ENCODE measurements at regions not wholly inside any gene's neighbourhood (a gene's known extent, or its start where the extent isn't known, plus 50 kb on each side); places are given as distances from the start of the nearest gene placed in this dataset.
"Not testable (repeated sequence)": the region's sequence is repeated elsewhere in the genome, so short reads cannot be mapped to it uniquely, and the experiment has no call there.

DNA sequence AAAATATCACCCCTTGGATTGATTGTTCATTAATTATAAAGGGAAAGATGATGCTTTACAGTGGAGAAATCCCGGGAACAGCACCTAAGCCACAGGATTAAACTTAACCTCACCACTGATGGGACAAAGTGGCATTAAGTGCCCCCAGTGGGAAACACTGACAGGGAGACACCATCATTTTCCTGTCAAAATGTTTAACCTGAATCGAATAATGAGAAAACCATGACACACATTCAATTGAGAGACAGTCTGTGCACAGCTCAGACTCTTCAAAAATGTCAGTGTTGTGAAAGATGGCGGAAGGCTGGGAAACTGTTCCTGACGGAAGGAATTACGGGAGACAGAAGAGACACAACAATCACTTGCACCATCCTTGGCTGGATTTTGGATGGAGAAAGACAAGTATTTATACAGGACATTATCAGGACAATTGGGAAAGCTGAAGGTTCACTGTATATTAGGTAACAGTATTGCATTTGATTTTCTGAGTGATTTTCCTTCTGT is 111.8 kb upstream of the ASB18 start:
- Histone ChIP-seq H3K27me3 (ENCODE audit: control insufficient read depth, insufficient read depth, low read length) (peaks cover 2% of the 10 kb centered on the region), H3K4me1 (ENCODE audit: control insufficient read depth, insufficient read depth, low read length) (no peaks in the 10 kb centered on the region), H3K36me3 (ENCODE audit: control insufficient read depth, insufficient read depth, low read length) (no peaks in the 10 kb centered on the region), H3K27ac (ENCODE audit: low read length) (no peak overlapping the region), H3K9me3 (ENCODE audit: control insufficient read depth, insufficient read depth, low read length) (no peaks in the 10 kb centered on the region), H3K4me3 (ENCODE audit: low read length) (no peak overlapping the region)
- Mint-ChIP-seq H3K36me3 (no peaks in the 10 kb centered on the region), H3K9me3 (no peaks in the 10 kb centered on the region), H3K4me3 (no peak overlapping the region), H3K27ac (no peak overlapping the region), H3K4me1 (no peaks in the 10 kb centered on the region), H3K27me3 (ENCODE audit: low read depth in 2 of 2) (peaks cover 34 to 64% of the 10 kb centered on the region in 2 donors)
- TF ChIP-seq, protein P1, sequence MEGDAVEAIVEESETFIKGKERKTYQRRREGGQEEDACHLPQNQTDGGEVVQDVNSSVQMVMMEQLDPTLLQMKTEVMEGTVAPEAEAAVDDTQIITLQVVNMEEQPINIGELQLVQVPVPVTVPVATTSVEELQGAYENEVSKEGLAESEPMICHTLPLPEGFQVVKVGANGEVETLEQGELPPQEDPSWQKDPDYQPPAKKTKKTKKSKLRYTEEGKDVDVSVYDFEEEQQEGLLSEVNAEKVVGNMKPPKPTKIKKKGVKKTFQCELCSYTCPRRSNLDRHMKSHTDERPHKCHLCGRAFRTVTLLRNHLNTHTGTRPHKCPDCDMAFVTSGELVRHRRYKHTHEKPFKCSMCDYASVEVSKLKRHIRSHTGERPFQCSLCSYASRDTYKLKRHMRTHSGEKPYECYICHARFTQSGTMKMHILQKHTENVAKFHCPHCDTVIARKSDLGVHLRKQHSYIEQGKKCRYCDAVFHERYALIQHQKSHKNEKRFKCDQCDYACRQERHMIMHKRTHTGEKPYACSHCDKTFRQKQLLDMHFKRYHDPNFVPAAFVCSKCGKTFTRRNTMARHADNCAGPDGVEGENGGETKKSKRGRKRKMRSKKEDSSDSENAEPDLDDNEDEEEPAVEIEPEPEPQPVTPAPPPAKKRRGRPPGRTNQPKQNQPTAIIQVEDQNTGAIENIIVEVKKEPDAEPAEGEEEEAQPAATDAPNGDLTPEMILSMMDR (IDR thresholded peaks at IDR 0.05): no peak
- intact Hi-C loops (cut with micrococcal nuclease): no loop called here
- 93% methylated on average over 5 of the region's 5 CpGs for WGBS (ENCODE audit: insufficient coverage)
- no peak for DNase-seq
- ATAC-seq: no peak

DNA sequence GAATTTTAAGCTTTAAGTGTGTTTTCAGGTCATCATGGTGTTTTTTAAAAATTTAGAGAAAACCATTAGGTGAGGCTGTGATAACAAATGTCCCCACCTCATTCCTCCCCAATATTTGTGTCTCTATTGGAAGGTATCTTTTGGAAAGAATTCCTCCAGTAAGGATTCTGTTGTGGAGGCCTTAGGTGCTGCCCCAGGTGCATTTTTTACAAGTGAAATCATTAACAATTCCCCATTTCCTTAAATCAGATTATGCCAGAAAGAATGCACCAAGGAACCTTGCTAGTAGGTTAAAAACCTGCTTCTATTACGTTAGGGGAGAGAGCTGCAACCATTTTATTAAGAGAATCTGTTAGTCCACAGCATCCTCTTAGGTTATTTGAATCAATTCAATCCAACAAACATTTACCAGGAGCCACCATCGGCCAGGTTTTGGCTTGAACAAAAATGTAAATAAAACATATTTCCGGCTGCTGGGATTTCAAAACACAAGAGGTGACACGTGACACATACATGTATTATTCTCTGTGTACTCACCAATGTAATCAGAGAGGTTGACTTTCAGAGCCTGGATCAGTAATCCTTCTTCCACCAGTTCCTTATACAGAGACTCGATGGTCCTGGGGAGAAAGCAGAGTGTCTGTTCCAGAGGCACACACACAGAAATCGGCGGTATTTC is 112.5 kb upstream of the ASB18 start:
- Mint-ChIP-seq H3K27me3 (ENCODE audit: low read depth in 2 of 2) (peaks cover 29 to 57% of the 10 kb centered on the region in 2 donors), H3K9me3 (no peaks in the 10 kb centered on the region), H3K27ac (no peak overlapping the region), H3K4me3 (no peak overlapping the region), H3K4me1 (no peaks in the 10 kb centered on the region), H3K36me3 (no peaks in the 10 kb centered on the region)
- 94% methylated on average over 7 of the region's 7 CpGs for WGBS (ENCODE audit: insufficient coverage)
- no peak for ATAC-seq
- H3K27ac ChIP-seq (ENCODE audit: low read length): no peak overlapping the region
- no peaks in the 10 kb centered on the region for H3K36me3 ChIP-seq (ENCODE audit: control insufficient read depth, insufficient read depth, low read length)
- no peak overlapping the region for H3K4me3 ChIP-seq (ENCODE audit: low read length)
- TF ChIP-seq, protein P1 (IDR thresholded peaks at IDR 0.05): no peak
- DNase-seq: no peak
- no peaks in the 10 kb centered on the region for H3K9me3 ChIP-seq (ENCODE audit: control insufficient read depth, insufficient read depth, low read length)
- H3K4me1 ChIP-seq (ENCODE audit: control insufficient read depth, insufficient read depth, low read length): no peaks in the 10 kb centered on the region
- intact Hi-C loops (cut with micrococcal nuclease): no loop called here
- no peaks in the 10 kb centered on the region for H3K27me3 ChIP-seq (ENCODE audit: control insufficient read depth, insufficient read depth, low read length)

DNA sequence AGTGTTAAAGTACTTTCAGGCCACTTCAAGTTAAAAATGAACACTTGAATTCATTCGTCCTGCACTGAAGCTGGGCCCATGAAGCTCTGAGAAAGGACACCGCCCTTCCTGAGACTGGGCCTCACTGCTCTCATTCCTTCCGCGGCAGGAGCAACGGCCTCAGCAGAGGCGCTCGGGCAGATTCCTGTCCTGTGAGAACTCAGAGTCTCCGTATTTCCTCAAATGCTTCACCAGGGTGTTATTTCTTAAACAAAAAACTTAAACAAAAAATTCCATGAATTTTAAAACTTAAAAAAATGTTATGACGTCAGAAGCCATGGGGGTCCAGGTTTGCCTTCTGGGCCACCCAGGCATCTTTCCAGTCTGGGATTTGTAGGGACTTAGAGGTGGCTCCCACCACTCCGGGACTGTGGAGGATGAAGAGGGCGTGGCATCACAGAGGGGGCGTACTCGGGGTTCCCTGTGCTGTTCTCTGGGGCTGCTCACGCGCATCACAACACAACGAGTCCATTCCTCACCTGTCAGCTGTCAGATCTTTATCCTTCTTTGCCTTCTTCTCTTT is 115.9 kb upstream of the ASB18 start:
- intact Hi-C loops (cut with micrococcal nuclease): no loop called here
- H3K4me1 Mint-ChIP-seq: no peaks in the 10 kb centered on the region
- no peaks in the 10 kb centered on the region for H3K9me3 Mint-ChIP-seq
- no peak overlapping the region for H3K4me3 ChIP-seq (ENCODE audit: low read length)
- TF ChIP-seq, protein P1 (IDR thresholded peaks at IDR 0.05): no peak
- peaks cover 13 to 35% of the 10 kb centered on the region in 2 donors for H3K27me3 Mint-ChIP-seq (ENCODE audit: low read depth in 2 of 2)
- H3K27ac Mint-ChIP-seq: no peak overlapping the region
- 95% methylated on average over 16 of the region's 16 CpGs for WGBS (ENCODE audit: insufficient coverage)
- ATAC-seq: no peak
- no peaks in the 10 kb centered on the region for H3K4me1 ChIP-seq (ENCODE audit: control insufficient read depth, insufficient read depth, low read length)
- no peak overlapping the region for H3K4me3 Mint-ChIP-seq
- no peaks in the 10 kb centered on the region for H3K36me3 ChIP-seq (ENCODE audit: control insufficient read depth, insufficient read depth, low read length)
- DNase-seq: no peak
- no peaks in the 10 kb centered on the region for H3K27me3 ChIP-seq (ENCODE audit: control insufficient read depth, insufficient read depth, low read length)
- no peak overlapping the region for H3K27ac ChIP-seq (ENCODE audit: low read length)
- H3K36me3 Mint-ChIP-seq: no peaks in the 10 kb centered on the region
- no peaks in the 10 kb centered on the region for H3K9me3 ChIP-seq (ENCODE audit: control insufficient read depth, insufficient read depth, low read length)

DNA sequence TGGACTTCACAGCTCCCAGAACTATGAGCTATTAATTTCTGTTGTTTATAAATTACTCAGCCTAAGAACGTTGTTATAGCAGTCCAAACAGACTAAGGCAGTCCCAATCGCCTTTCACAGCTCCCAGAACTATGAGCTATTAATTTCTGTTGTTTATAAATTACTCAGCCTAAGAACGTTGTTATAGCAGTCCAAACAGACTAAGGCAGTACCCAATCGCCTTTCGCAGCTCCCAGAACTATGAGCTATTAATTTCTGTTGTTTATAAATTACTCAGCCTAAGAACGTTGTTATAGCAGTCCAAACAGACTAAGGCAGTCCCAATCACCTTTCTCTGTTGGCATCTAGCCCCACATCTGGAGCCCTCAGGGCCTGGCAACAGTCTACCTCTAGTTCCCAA is 117.0 kb upstream of the ASB18 start:
- H3K9me3 Mint-ChIP-seq; H3K4me1 ChIP-seq (ENCODE audit: control insufficient read depth, insufficient read depth, low read length); H3K27ac Mint-ChIP-seq; H3K9me3 ChIP-seq (ENCODE audit: control insufficient read depth, insufficient read depth, low read length); intact Hi-C loops (cut with micrococcal nuclease); ATAC-seq; H3K4me1 Mint-ChIP-seq; H3K36me3 Mint-ChIP-seq; H3K4me3 ChIP-seq (ENCODE audit: low read length); H3K27me3 ChIP-seq (ENCODE audit: control insufficient read depth, insufficient read depth, low read length); H3K27ac ChIP-seq (ENCODE audit: low read length); H3K4me3 Mint-ChIP-seq; H3K36me3 ChIP-seq (ENCODE audit: control insufficient read depth, insufficient read depth, low read length); DNase-seq: not testable (repeated sequence)
- 71% methylated on average over 4 of the region's 6 CpGs for WGBS (ENCODE audit: insufficient coverage)
- H3K27me3 Mint-ChIP-seq (ENCODE audit: low read depth in 2 of 2): peaks cover 9 to 23% of the 10 kb centered on the region in 2 donors

DNA sequence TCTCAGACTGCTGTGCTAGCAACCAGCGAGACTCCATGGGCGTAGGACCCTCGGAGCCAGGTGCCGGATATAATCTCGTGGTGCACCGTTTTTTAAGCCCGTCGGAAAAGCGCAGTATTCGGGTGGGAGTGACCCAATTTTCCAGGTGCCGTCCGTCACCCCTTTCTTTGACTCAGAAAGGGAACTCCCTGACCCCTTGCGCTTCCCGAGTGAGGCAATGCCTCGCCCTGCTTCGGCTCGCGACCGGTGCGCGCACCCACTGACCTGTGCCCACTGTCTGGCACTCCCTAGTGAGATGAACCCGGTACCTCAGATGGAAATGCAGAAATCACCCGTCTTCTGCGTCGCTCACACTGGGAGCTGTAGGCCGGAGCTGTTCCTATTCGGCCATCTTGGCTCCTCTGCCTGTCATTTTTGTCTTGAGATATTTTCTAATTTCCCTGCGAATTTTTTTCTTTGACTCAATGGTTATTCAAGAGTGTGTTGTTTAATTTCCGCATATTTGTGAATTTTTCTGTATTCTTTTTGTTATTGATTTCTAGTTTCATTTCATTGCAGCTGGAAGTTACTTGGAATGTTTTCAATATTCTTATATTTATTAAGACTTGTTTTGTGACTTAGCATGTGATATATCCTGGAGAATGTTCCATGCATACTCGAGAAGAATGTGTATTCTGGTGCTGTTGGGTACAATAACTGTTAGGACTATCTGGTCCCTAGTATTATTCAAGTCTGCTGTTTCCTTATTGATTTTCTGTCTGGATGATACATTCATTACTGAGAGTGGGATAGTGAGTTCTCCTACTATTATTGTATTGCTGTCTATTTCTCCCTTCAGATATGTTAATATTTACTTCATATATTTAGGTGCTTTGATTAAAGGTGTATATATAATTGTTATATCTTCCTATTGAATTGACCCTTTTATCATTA is 125.3 kb upstream of the ASB18 start:
- WGBS (ENCODE audit: insufficient coverage): 94% methylated on average over 22 of the region's 30 CpGs
- ATAC-seq; H3K9me3 ChIP-seq (ENCODE audit: control insufficient read depth, insufficient read depth, low read length): not testable (repeated sequence)

More for the DNA sequence above, 125.3 kb upstream of the ASB18 start:
- H3K4me3 Mint-ChIP-seq: peak overlapping the region; percentile 7
- H3K4me3 ChIP-seq (ENCODE audit: low read length); H3K27me3 Mint-ChIP-seq (ENCODE audit: low read depth in 2 of 2); H3K27ac ChIP-seq (ENCODE audit: low read length); H3K4me1 Mint-ChIP-seq; H3K4me1 ChIP-seq (ENCODE audit: control insufficient read depth, insufficient read depth, low read length); H3K27me3 ChIP-seq (ENCODE audit: control insufficient read depth, insufficient read depth, low read length); H3K9me3 Mint-ChIP-seq; H3K36me3 Mint-ChIP-seq; intact Hi-C loops (cut with micrococcal nuclease); H3K27ac Mint-ChIP-seq; DNase-seq; H3K36me3 ChIP-seq (ENCODE audit: control insufficient read depth, insufficient read depth, low read length): not testable (repeated sequence)
